Activated CD4-positive, alpha-beta T cell treated with anti-CD3 and anti-CD28 coated beads for 36 hours (primary cell): ENCODE measurements at regions not wholly inside any gene's neighbourhood (a gene's known extent, or its start where the extent isn't known, plus 50 kb on each side); places are given as distances from the start of the nearest gene placed in this dataset.
A peak's percentile ranks its signal among the peaks of the same experiment; 100 is the strongest.

Experiments used
- ATAC-seq: fragments of 200-7000 bp; cut with Tn5 transposase; one replicate; pipeline ENCODE4 v1.10.0; 2021; ENCODE audit warnings: mild to moderate bottlenecking, moderate library complexity
- CTCF ChIA-PET: fragments of 350-600 bp; sonication (Branson Sonifier 250); formaldehyde crosslinking; loops from one replicate; lab custom pipeline; 2021; ENCODE audit warnings: antibody characterized with exemption; lab: Charles Lee
- POLR2A ChIA-PET: fragments of 350-600 bp; sonication (Branson Sonifier 250); formaldehyde crosslinking; loops from one replicate; lab custom pipeline; 2021; ENCODE audit warnings: antibody characterized with exemption, inconsistent platforms; lab: Charles Lee
- DNase-seq: peaks from one replicate; pipeline ENCODE4 v3.0.0-alpha.2; 2020
- H3K27ac Mint-ChIP-seq: one replicate; pipeline ENCODE4 v1.8.0; 2021; ENCODE audit warnings: mixed read lengths
- H3K27me3 Mint-ChIP-seq: one replicate; pipeline ENCODE4 v1.8.0; 2021; ENCODE audit warnings: mixed read lengths
- H3K36me3 Mint-ChIP-seq: one replicate; pipeline ENCODE4 v1.8.0; 2021; ENCODE audit warnings: low read depth, mixed read lengths
- H3K4me1 Mint-ChIP-seq: one replicate; pipeline ENCODE4 v1.8.0; 2021; ENCODE audit warnings: mixed read lengths
- H3K4me3 Mint-ChIP-seq: one replicate; pipeline ENCODE4 v1.8.0; 2021; ENCODE audit warnings: mild to moderate bottlenecking, moderate library complexity, mixed read lengths
- H3K9me3 Mint-ChIP-seq: one replicate; pipeline ENCODE4 v1.8.0; 2021; ENCODE audit warnings: low read depth, mixed read lengths
- intact Hi-C, 2 experiments: fragments of 100-400 bp; cut with DNase I in 1 of 2; cut with micrococcal nuclease in 1 of 2; formaldehyde crosslinking; loops; one replicate each; pipeline versions ENCODE4 v1.14.2 to v1.15.1; 2022 to 2024; cut with DNase I, micrococcal nuclease

DNA sequence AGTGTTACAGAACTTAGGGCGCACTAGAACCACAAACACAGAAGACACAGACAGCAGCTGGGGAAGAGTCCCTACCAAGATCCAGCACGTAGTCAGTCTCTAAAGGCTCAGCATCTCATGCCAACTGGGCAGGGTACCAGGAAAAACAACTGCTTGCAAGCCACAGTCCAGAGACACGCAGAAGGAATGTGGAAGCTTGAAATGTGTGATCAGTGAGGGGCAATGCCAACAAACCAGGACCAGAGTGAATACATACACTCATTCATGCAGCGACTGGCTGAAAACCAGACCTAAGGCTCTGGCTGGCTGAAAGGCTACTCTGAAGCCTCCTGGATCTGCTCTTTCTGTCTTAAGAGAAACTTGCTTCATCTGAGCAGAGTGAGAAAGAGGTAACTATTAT, 1484.8 kb downstream of the EFNB2 start:
- ATAC-seq, result no peak
- DNase-seq, result no peak

DNA sequence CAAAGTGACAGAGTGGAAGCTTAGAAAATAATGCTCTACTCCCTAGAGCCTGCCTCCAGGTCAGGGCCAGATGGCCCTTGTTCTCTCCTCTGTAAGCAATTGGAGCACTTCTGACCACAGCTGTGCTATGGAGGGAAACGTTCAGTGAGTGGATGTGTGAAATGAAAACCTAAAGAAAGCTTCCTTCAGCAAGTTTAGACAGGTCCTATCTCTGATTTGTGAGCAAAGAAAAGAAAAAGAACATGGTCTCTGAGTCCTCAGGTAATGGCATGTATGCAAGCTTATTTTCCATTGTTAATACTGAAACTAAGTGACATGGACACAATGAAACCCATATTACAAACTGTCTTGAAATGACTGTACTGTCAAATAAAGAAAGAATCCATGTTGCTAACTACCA, 1486.8 kb downstream of the EFNB2 start:
- intact Hi-C loops, result loop anchor here in 1 of 2 experiments (5.0 kb wide), 1 partner anchor 1484 kb away; no protein-coding TSS in a partner anchor
- Mint-ChIP-seq H3K36me3 (no peaks in the 10 kb centered on the region), H3K27ac (no peak overlapping the region), H3K27me3 (peaks cover 2% of the 10 kb centered on the region), H3K4me1 (peaks cover 2% of the 10 kb centered on the region), H3K4me3 (no peak overlapping the region), H3K9me3 (no peaks in the 10 kb centered on the region)
- ChIA-PET CTCF (no interaction called here), POLR2A (no interaction called here)
- DNase-seq, result no peak
- ATAC-seq, result peak; percentile 26

More for the DNA sequence above, 1484.8 kb downstream of the EFNB2 start:
- CTCF ChIA-PET, result no interaction called here
- Mint-ChIP-seq H3K36me3 (no peaks in the 10 kb centered on the region), H3K27ac (no peak overlapping the region), H3K27me3 (peaks cover 2% of the 10 kb centered on the region), H3K4me3 (no peak overlapping the region), H3K4me1 (peaks cover 2% of the 10 kb centered on the region), H3K9me3 (no peaks in the 10 kb centered on the region)
- intact Hi-C loops, result no loop called here
- POLR2A ChIA-PET, result no interaction called here

DNA sequence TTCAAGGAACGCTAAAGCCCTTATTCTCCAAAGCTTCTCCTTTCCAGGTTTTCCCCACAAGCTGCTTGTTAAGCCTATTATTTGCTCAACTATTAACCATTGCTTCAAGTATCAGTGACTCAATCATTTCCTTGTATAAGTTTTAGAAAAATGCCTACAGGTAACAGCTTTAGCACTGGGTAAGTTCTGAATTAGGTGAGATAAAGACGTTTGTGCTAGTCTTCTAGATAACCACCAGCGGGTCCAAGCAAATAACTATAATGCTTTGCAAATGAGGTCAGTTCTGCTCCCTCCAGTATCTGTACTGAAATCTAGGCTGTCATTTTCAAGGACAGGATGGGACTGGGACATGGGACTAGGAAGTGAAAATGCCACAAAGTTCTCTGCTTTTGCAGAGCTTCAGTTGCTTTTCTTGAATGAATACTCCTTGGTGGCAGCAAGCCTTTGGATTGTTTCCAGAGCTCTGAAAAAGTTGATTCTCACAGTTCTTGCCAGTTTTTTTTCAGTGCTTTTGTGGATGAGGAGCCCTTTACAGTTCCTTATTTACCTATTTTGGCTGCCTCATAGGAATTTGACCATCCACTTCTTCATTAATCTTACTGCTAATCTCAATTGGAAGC, 1487.7 kb downstream of the EFNB2 start:
- Mint-ChIP-seq H3K36me3 (no peaks in the 10 kb centered on the region), H3K27me3 (peaks cover 2% of the 10 kb centered on the region), H3K4me3 (no peak overlapping the region), H3K9me3 (no peaks in the 10 kb centered on the region), H3K4me1 (peaks cover 2% of the 10 kb centered on the region), H3K27ac (no peak overlapping the region)
- CTCF ChIA-PET, result no interaction called here
- intact Hi-C loops, result loop anchor here in 1 of 2 experiments (5.0 kb wide), 1 partner anchor 1485 kb away; no protein-coding TSS in a partner anchor
- no peak for ATAC-seq
- DNase-seq, result no peak
- POLR2A ChIA-PET, result no interaction called here

DNA sequence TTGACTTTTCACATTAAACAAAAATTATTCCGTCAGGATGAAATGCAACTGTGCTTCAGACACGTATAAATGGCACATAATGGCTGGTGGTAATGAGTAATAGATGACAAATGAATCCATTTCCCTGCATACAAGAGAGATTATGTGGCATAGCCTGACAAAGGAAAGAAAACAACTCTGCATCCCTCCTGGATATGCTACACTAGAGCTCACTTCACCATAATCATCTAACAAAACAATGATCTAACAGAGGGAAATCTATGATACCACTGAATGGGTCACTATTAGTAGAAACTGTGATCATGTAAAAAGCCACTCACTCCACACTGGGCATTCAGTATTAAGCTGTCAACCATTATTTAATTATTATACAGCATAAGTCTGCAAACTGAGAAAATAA, 1498.4 kb downstream of the EFNB2 start:
- H3K4me1 Mint-ChIP-seq, result no peaks in the 10 kb centered on the region
- H3K27ac Mint-ChIP-seq, result no peak overlapping the region
- H3K27me3 Mint-ChIP-seq, result no peaks in the 10 kb centered on the region
- no peaks in the 10 kb centered on the region for H3K9me3 Mint-ChIP-seq
- ChIA-PET POLR2A (no interaction called here), CTCF (no interaction called here)
- intact Hi-C loops, result no loop called here
- no peak overlapping the region for H3K4me3 Mint-ChIP-seq
- ATAC-seq, result no peak
- no peaks in the 10 kb centered on the region for H3K36me3 Mint-ChIP-seq
- no peak for DNase-seq

DNA sequence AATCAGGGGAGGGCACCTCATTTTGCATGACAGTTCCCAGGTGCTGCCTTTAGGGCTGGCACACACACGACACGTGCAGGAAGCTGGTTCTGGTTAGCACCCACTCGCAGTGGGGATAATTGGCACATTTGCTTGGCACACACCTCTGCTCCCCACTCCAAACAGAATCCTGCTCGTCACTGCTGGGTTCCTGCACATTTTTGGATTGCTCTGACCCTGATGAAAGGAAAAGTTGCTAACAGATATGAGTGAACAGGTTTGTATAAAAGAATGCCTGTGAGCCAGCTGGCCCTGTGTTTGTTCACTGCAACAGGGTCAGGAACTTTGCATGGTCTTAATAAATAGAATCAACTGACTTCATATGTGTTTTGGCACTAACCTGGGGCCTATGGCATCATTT, 1500.4 kb downstream of the EFNB2 start:
- Mint-ChIP-seq H3K9me3 (no peaks in the 10 kb centered on the region), H3K4me1 (no peaks in the 10 kb centered on the region), H3K4me3 (no peak overlapping the region), H3K36me3 (no peaks in the 10 kb centered on the region), H3K27me3 (no peaks in the 10 kb centered on the region), H3K27ac (no peak overlapping the region)
- DNase-seq (no peak), ATAC-seq (no peak)
- ChIA-PET CTCF (no interaction called here), POLR2A (no interaction called here)
- intact Hi-C loops, result no loop called here

DNA sequence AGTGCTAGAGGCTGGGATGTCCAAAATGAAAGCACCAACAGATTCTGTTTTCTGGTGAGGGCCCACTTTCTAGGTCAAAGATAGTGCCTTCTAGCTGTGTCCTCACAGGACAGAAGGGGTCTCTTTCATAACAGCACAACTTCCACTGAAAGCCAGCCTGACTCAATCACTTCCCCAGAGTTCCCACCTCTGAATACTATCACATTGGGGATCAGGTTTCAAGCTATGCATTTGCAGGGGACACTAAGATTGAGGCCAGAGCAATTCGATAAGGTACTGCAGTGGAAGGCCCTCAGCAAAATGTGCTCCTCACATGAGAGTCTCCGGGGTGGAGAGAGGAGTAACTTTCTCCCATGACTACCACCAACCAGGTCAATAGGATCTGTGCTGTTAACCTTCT, 1501.5 kb downstream of the EFNB2 start:
- no peak for ATAC-seq
- Mint-ChIP-seq H3K27ac (no peak overlapping the region), H3K9me3 (no peaks in the 10 kb centered on the region), H3K4me1 (no peaks in the 10 kb centered on the region), H3K27me3 (no peaks in the 10 kb centered on the region), H3K36me3 (no peaks in the 10 kb centered on the region), H3K4me3 (no peak overlapping the region)
- DNase-seq, result no peak
- intact Hi-C loops, result no loop called here
- CTCF ChIA-PET, result no interaction called here
- POLR2A ChIA-PET, result no interaction called here

DNA sequence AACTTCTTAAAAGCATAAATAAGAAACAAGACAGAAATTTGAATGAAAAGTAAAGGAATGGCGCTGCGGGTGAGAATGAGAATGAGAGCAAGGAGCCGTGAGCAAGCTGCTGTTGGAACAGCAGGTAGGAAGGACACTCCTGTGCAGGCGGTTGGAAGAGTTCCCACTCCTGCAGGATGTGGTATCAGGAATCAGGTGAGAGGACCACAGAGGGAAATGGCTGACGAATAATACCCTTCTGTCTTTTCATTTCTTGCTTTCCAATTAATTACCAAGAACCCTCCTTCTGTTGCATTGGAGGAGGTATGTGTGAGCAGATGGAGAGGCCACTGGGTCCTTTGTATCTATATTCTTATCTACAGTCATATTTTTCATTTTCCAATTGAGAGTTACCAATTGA, 1504.2 kb downstream of the EFNB2 start:
- Mint-ChIP-seq H3K36me3 (no peaks in the 10 kb centered on the region), H3K4me3 (no peak overlapping the region), H3K27me3 (no peaks in the 10 kb centered on the region), H3K9me3 (no peaks in the 10 kb centered on the region), H3K27ac (no peak overlapping the region), H3K4me1 (no peaks in the 10 kb centered on the region)
- DNase-seq (no peak), ATAC-seq (no peak)
- intact Hi-C loops, result no loop called here
- POLR2A ChIA-PET, result no interaction called here
- CTCF ChIA-PET, result interaction anchor here (0.9 kb wide), 1 partner anchor 84 kb away, joined by 4 read pairs; no protein-coding TSS in a partner anchor

DNA sequence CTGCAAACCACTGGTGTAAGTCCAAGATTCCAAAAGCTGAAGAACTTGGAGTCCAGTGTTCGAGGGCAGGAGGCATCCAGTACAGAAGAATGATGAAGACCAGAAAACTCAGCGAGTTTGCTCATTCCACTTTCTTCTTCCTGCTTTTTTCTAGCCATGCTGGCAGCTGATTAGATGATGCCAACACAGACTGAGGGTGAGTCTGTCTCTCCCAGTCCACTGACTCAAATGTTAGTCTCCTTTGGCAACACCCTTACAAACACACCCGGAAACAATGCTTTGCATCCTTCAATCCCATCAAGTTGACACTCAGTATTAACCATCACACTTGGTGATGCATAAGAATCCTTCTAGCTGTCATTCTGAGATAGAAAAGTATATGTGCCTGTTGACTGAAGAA, 1504.6 kb downstream of the EFNB2 start:
- no peaks in the 10 kb centered on the region for H3K36me3 Mint-ChIP-seq
- no peak overlapping the region for H3K27ac Mint-ChIP-seq
- ChIA-PET POLR2A (no interaction called here), CTCF (no interaction called here)
- DNase-seq, result no peak
- H3K9me3 Mint-ChIP-seq, result no peaks in the 10 kb centered on the region
- intact Hi-C loops, result no loop called here
- H3K27me3 Mint-ChIP-seq, result no peaks in the 10 kb centered on the region
- no peak overlapping the region for H3K4me3 Mint-ChIP-seq
- no peaks in the 10 kb centered on the region for H3K4me1 Mint-ChIP-seq
- ATAC-seq, result no peak

DNA sequence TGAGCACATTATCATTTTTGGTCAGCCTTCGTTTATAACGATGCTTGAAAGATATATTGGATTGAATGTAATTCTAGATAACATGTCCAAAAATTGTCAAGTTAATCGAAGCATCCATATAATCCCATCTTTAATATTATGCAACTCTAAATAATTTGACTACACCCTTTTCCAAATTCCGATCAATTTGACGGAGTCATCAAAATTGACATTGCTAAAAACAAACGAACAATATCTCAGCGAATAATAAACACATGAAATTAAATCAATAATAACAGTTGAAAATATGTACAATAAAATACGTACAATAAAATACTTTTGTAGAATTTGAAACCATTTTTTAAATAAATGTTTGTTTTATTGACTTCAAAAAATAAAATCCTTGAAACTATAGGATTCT, 1516.4 kb downstream of the EFNB2 start:
- no peak overlapping the region for H3K4me3 Mint-ChIP-seq
- intact Hi-C loops, result no loop called here
- CTCF ChIA-PET, result no interaction called here
- no peaks in the 10 kb centered on the region for H3K36me3 Mint-ChIP-seq
- H3K27me3 Mint-ChIP-seq, result no peaks in the 10 kb centered on the region
- no peak overlapping the region for H3K27ac Mint-ChIP-seq
- DNase-seq (no peak), ATAC-seq (no peak)
- H3K9me3 Mint-ChIP-seq, result no peaks in the 10 kb centered on the region
- no peaks in the 10 kb centered on the region for H3K4me1 Mint-ChIP-seq
- POLR2A ChIA-PET, result no interaction called here

DNA sequence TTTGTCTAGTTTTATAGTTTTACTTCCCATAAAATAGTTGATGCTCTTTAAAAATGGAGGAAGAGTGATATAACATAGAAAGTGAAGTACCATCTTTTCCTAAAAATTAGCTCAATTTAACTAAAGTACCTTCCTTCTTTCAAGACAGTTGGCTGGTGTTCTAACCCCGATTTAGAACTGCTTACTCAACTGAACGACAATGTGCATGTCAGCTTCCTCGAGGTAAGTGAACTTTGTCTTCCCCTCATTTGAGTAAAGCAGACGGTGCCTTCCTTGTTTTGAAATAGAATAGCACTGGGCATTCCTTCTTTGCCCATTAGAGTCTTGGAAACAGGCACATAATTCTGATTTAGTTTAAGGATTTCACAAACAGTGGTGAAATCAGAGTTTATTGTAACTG, 1519.2 kb downstream of the EFNB2 start:
- CTCF ChIA-PET, result no interaction called here
- no peaks in the 10 kb centered on the region for H3K9me3 Mint-ChIP-seq
- ATAC-seq (no peak), DNase-seq (no peak)
- H3K4me3 Mint-ChIP-seq, result no peak overlapping the region
- intact Hi-C loops, result no loop called here
- H3K27me3 Mint-ChIP-seq, result no peaks in the 10 kb centered on the region
- H3K27ac Mint-ChIP-seq, result no peak overlapping the region
- POLR2A ChIA-PET, result no interaction called here
- H3K4me1 Mint-ChIP-seq, result no peaks in the 10 kb centered on the region
- H3K36me3 Mint-ChIP-seq, result no peaks in the 10 kb centered on the region

DNA sequence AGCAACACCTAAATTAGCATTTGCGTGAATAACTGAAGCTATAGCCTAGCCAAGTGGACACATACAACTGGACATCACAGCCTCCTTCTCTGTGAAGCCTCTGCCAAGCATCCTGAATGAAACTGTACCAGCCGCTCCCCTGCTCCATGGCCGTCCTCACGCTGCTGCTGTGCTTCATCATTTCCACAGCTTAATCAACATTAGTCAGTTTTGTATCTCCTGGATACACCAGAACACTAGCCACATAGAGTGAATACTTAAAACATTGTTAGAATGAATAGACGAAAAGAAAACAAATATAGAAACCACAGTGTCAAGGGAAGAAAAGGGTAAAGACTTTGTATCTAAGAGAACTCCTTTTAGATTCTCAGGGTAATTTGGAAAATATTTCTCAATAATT, 1526.9 kb downstream of the EFNB2 start:
- Mint-ChIP-seq H3K27ac (no peak overlapping the region), H3K36me3 (no peaks in the 10 kb centered on the region), H3K9me3 (no peaks in the 10 kb centered on the region), H3K27me3 (no peaks in the 10 kb centered on the region), H3K4me1 (no peaks in the 10 kb centered on the region), H3K4me3 (no peak overlapping the region)
- no peak for DNase-seq
- no peak for ATAC-seq
- ChIA-PET POLR2A (no interaction called here), CTCF (no interaction called here)
- intact Hi-C loops, result no loop called here

DNA sequence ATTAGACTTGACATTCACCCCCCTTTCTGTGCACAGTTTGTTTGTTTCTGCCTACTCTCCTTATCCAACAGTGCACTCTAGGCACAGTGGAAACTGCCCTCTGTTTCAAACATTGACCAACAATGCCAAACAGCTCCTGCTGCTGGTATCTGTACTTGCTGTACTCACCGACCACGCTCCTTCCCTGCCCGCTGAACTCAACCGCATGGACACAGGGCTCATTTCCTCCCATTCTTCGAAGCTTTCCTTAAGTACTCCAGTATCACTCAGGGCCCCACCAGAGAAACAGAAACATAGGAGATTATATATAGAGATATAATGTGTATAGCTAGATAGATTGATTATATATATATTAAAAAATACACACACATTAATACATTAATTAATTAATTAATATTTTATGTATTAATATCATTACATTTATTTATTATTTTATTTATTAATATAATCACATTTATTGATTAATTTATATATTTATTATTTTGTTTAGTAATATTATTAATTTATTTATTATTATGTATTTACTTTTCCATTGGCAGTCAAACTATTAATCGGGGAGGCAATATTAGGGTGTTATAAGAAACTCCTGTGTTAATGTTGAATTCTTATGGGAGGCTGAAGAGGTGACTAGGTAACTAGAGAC, 1528.2 kb downstream of the EFNB2 start:
- no peak overlapping the region for H3K4me3 Mint-ChIP-seq
- no peak for ATAC-seq
- H3K27ac Mint-ChIP-seq, result no peak overlapping the region
- POLR2A ChIA-PET, result no interaction called here
- H3K36me3 Mint-ChIP-seq, result no peaks in the 10 kb centered on the region
- H3K4me1 Mint-ChIP-seq, result no peaks in the 10 kb centered on the region
- CTCF ChIA-PET, result no interaction called here
- intact Hi-C loops, result no loop called here
- no peaks in the 10 kb centered on the region for H3K27me3 Mint-ChIP-seq
- H3K9me3 Mint-ChIP-seq, result no peaks in the 10 kb centered on the region
- no peak for DNase-seq
